ENCODE measurements at regions not wholly inside any gene's neighbourhood (a gene's known extent, or its start where the extent isn't known, plus 50 kb on each side); places are given as distances from the start of the nearest gene placed in this dataset.

DNA sequence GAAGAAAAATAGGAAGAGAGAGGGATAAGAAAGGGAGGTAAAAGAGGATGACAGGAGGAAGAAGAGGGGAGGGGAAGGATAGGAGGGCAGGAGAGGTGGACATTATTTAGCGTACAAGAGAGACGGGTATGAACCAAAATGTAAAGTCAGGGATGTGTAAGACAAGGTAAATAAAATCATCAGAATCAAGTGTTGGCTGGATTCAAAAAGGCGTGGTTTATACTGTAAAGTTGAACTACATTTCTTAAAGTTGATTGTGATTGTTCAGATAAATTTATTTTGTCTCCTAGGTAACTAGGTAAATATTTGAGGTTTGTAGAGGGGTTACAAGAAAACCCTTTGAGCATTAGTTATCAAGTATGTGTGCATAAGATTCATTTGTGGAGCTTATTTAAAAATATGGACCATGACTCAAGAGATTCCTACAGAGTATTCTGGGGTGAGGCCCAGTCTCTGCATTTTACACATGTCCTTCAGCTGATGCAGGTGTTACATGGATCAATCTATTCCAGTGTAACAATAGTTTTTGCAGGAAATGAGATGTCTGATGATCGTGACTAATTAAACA lies 512.1 kb upstream of the MBL2 start:
- TF ChIP-seq CTCF (IDR thresholded peaks at IDR 0.05; ENCODE audit: low read length): no peak
- TF ChIP-seq EZH2 (IDR thresholded peaks at IDR 0.05; ENCODE audit: borderline replicate concordance, low read length): no peak

All from OCI-LY1 (cell line).